GM13976 (cell line): ENCODE measurements at regions not wholly inside any gene's neighbourhood (a gene's known extent, or its start where the extent isn't known, plus 50 kb on each side); places are given as distances from the start of the nearest gene placed in this dataset.

Experiments
- DNase-seq: peaks from one replicate; pipeline ENCODE4 v3.0.0; 2012; ENCODE audit warnings: low spot score
- in situ Hi-C: fragments of 300-500 bp; cut with MboI; formaldehyde crosslinking; loops from one replicate; pipeline ENCODE4 v1.12.0; 2022; ENCODE audit warnings: low sequenced_read_pairs, mixed read lengths, inconsistent platforms; ENCODE audit not compliant: unreplicated experiment
- TF ChIP-seq, protein P1 (sequence below): IDR thresholded peaks from 2 replicates; pipeline ENCODE4 v1.5.1; 2012; ENCODE audit warnings: borderline replicate concordance, mild to moderate bottlenecking; ENCODE audit not compliant: insufficient read depth; ENCODE audit errors: extremely low read depth, missing control alignments, control extremely low read depth

- in situ Hi-C loops = no loop called here
- TF ChIP-seq, protein P1, sequence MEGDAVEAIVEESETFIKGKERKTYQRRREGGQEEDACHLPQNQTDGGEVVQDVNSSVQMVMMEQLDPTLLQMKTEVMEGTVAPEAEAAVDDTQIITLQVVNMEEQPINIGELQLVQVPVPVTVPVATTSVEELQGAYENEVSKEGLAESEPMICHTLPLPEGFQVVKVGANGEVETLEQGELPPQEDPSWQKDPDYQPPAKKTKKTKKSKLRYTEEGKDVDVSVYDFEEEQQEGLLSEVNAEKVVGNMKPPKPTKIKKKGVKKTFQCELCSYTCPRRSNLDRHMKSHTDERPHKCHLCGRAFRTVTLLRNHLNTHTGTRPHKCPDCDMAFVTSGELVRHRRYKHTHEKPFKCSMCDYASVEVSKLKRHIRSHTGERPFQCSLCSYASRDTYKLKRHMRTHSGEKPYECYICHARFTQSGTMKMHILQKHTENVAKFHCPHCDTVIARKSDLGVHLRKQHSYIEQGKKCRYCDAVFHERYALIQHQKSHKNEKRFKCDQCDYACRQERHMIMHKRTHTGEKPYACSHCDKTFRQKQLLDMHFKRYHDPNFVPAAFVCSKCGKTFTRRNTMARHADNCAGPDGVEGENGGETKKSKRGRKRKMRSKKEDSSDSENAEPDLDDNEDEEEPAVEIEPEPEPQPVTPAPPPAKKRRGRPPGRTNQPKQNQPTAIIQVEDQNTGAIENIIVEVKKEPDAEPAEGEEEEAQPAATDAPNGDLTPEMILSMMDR = no peak
- DNase-seq = no peak
These were observed 103.7 kb upstream of the ZPBP start for GRCh38 chr7:50196719-50197118.

GRCh38 chr7:50190776-50191175 lies 97.7 kb upstream of the ZPBP start:
- no peak for DNase-seq
- in situ Hi-C loops = no loop called here
- TF ChIP-seq, protein P1 = no peak

- no peak for DNase-seq
- TF ChIP-seq, protein P1 = no peak
- in situ Hi-C loops = no loop called here
These were observed 96.3 kb upstream of the ZPBP start for GRCh38 chr7:50189371-50189770.

- in situ Hi-C loops = no loop called here
- TF ChIP-seq, protein P1 = no peak
These were observed 93.1 kb upstream of the ZPBP start for GRCh38 chr7:50185951-50186682.

GRCh38 chr7:50185208-50185607 lies 92.2 kb upstream of the ZPBP start:
- TF ChIP-seq, protein P1 = no peak
- no peak for DNase-seq
- in situ Hi-C loops = no loop called here

More at GRCh38 chr7:50185951-50186682, 93.1 kb upstream of the ZPBP start:
- no peak for DNase-seq

DNA sequence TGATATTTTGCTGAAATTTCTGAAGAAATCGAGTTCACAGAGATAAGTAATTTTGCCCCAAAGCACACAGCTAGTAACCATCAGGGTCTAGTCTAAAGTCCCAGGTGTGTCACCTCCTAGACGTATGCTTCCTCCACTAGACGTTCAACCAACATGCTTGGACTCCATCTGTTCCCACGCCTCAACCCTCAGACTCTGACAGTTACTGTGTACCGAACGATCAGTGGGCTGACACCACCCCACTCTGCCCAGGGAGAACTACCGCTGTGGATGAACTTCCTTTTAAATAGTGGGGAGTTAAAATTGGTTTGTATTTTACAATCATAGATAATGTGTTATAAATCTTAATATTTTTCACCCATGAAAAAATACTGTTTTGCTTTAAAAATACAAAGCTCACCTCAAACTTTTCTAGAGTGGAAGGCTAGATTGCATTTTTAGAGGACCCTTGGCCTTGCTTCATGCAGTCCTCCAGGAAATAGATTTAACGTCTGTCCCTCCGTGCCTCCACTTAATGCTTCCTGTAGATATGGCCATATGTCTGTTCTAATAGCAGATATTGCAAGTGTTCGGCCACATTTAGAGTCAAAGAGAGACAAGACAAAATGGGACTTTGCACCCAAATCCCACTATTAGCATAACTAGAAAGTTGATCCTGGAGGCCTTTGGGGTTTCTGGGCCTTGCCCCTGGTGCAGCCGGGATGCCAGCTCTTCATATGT lies 91.4 kb upstream of the ZPBP start:
- in situ Hi-C loops = no loop called here
- TF ChIP-seq, protein P1 = no peak
- DNase-seq = no peak
